T-cell (primary cell): ENCODE measurements at regions not wholly inside any gene's neighbourhood (a gene's known extent, or its start where the extent isn't known, plus 50 kb on each side); places are given as distances from the start of the nearest gene placed in this dataset.
A peak's percentile ranks its signal among the peaks of the same experiment; 100 is the strongest.

Experiments used
- ATAC-seq, 4 experiments: fragments of 200-7000 bp in 3 of 4; fragments of 150-1000 bp in 1 of 4; cut with Tn5 transposase; replicated peaks in 1 of 4; 1 replicate in 3 of 4; 2 replicates in 1 of 4; pipeline ENCODE4 v1.10.0; 2021; ENCODE audit warnings: moderate library complexity in 3 of 4, mild to moderate bottlenecking in 2 of 4, moderate number of reproducible peaks in 1 of 4
- CTCF ChIA-PET, 2 donors: fragments of 300-600 bp; sonication (Branson Sonifier 250); formaldehyde crosslinking; loops; one replicate each; lab custom pipeline; 2022; ENCODE audit warnings: antibody characterized with exemption in 2 of 2; lab: Charles Lee
- POLR2A ChIA-PET, 2 donors: fragments of 300-600 bp; sonication (Branson Sonifier 250); formaldehyde crosslinking; loops; one replicate each; lab custom pipeline; 2022; ENCODE audit warnings: antibody characterized with exemption in 2 of 2; lab: Charles Lee
- DNase-seq, 35 experiments: peaks; one replicate each; pipeline versions ENCODE4 v3.0.0 to v3.0.0-alpha.2; 2013 to 2023
- H3K27ac ChIP-seq: one replicate; pipeline ENCODE4 v1.5.1; 2013; ENCODE audit warnings: low read length
- H3K27me3 ChIP-seq, 2 experiments: replicated peaks in 1 of 2; 1 replicate in 1 of 2; 2 replicates in 1 of 2; pipeline versions ENCODE4 v1.6.1 to v1.7.0; 2013; ENCODE audit warnings: low read length in 1 of 2, mixed read lengths in 1 of 2; ENCODE audit not compliant: control insufficient read depth in 2 of 2, insufficient read depth in 2 of 2; ENCODE audit errors: extremely low read depth in 1 of 2
- H3K36me3 ChIP-seq, 2 donors: 1 replicate in 1 of 2; 2 replicates in 1 of 2; pipeline versions ENCODE4 v1.6.1 to v1.7.0; 2013; ENCODE audit warnings: low read length in 1 of 2; ENCODE audit not compliant: control insufficient read depth in 2 of 2, insufficient read depth in 1 of 2; ENCODE audit errors: extremely low read depth in 1 of 2
- H3K4me1 ChIP-seq, 2 experiments: 1 replicate in 1 of 2; 2 replicates in 1 of 2; pipeline versions ENCODE4 v1.6.1 to v1.7.0; 2013; ENCODE audit warnings: low read length in 2 of 2, mixed read lengths in 1 of 2; ENCODE audit not compliant: insufficient read depth in 2 of 2, control insufficient read depth in 1 of 2; ENCODE audit errors: extremely low read depth in 1 of 2
- H3K4me3 ChIP-seq, 2 donors: 1 replicate in 1 of 2; 2 replicates in 1 of 2; pipeline versions ENCODE4 v1.5.1 to v1.7.0; 2013; ENCODE audit warnings: mild to moderate bottlenecking in 2 of 2, low read length in 1 of 2, moderate library complexity in 1 of 2; ENCODE audit not compliant: control insufficient read depth in 1 of 2; ENCODE audit errors: extremely low read depth in 1 of 2
- H3K9me3 ChIP-seq: 2 replicates; pipeline ENCODE4 v1.7.0; 2013
- H3K27ac Mint-ChIP-seq, 2 donors: one replicate each; pipeline ENCODE4 v1.8.0; 2020 to 2021; ENCODE audit warnings: mild to moderate bottlenecking in 2 of 2, mixed read lengths in 2 of 2
- H3K27me3 Mint-ChIP-seq, 2 donors: one replicate each; pipeline ENCODE4 v1.8.0; 2021 to 2022; ENCODE audit warnings: mixed read lengths in 2 of 2
- H3K36me3 Mint-ChIP-seq: one replicate; pipeline ENCODE4 v1.8.0; 2021; ENCODE audit warnings: mixed read lengths
- H3K4me1 Mint-ChIP-seq, 3 donors: one replicate each; pipeline ENCODE4 v1.8.0; 2020 to 2022; ENCODE audit warnings: mixed read lengths in 3 of 3, mild to moderate bottlenecking in 1 of 3
- H3K4me3 Mint-ChIP-seq, 3 donors: one replicate each; pipeline ENCODE4 v1.8.0; 2020 to 2022; ENCODE audit warnings: mild to moderate bottlenecking in 3 of 3, mixed read lengths in 3 of 3, moderate library complexity in 3 of 3
- H3K9me3 Mint-ChIP-seq, 3 donors: one replicate each; pipeline ENCODE4 v1.8.0; 2020 to 2022; ENCODE audit warnings: mixed read lengths in 3 of 3
- WGBS: methylation state at CpG from one replicate; pipeline ENCODE4 v1.1.5; 2013; ENCODE audit warnings: missing lambda C conversion rate; ENCODE audit not compliant: insufficient coverage; 5-methylcytosine and 5-hydroxymethylcytosine counted together

GRCh38 chr14:71551291-71551950 is 380.8 kb upstream of the RGS6 start:
- CTCF ChIA-PET: interaction anchor here (0.5 to 1.1 kb wide), 4 partner anchors 11 to 227 kb away, joined by 3 read pairs; no protein-coding TSS in a partner anchor
- Histone ChIP-seq H3K4me3 (no peak overlapping the region), H3K36me3 (no peaks in the 10 kb centered on the region), H3K27me3 (no peaks in the 10 kb centered on the region), H3K4me1 (peaks cover 10 to 34% of the 10 kb centered on the region in 2 experiments), H3K27ac (no peak overlapping the region), H3K9me3 (no peaks in the 10 kb centered on the region)
- no peak overlapping the region for H3K4me3 Mint-ChIP-seq
- no peak for DNase-seq
- H3K27me3 Mint-ChIP-seq: no peaks in the 10 kb centered on the region
- no peak for ATAC-seq
- H3K27ac Mint-ChIP-seq: no peak overlapping the region
- H3K9me3 Mint-ChIP-seq: no peaks in the 10 kb centered on the region
- peaks cover 52 to 57% (median 54%) of the 10 kb centered on the region in 3 donors for H3K4me1 Mint-ChIP-seq
- WGBS: 94% methylated on average over 2 of the region's 2 CpGs
- POLR2A ChIA-PET: interaction anchor here in 1 of 2 donors (0.5 kb wide), 1 partner anchor 22 kb away, joined by 6 read pairs; no protein-coding TSS in a partner anchor
- peaks cover 3% of the 10 kb centered on the region for H3K36me3 Mint-ChIP-seq

GRCh38 chr14:71552809-71553208 is 379.4 kb upstream of the RGS6 start:
- H3K27ac ChIP-seq: no peak overlapping the region

GRCh38 chr14:71553779-71554178 is 378.4 kb upstream of the RGS6 start:
- Histone ChIP-seq H3K4me1 (peaks cover 14 to 46% of the 10 kb centered on the region in 2 experiments), H3K4me3 (no peak overlapping the region), H3K9me3 (no peaks in the 10 kb centered on the region), H3K27me3 (no peaks in the 10 kb centered on the region), H3K36me3 (no peaks in the 10 kb centered on the region), H3K27ac (peak overlapping the region; percentile 85)
- Mint-ChIP-seq H3K27me3 (no peaks in the 10 kb centered on the region), H3K9me3 (no peaks in the 10 kb centered on the region), H3K27ac (peak overlapping the region; percentile 72 to 96), H3K4me3 (peak overlapping the region in 1 of 3 donors; percentile 85), H3K36me3 (peaks cover 8% of the 10 kb centered on the region), H3K4me1 (peaks cover 69 to 75% (median 69%) of the 10 kb centered on the region in 3 donors)
- DNase-seq (no peak), ATAC-seq (no peak)
- ChIA-PET CTCF (interaction anchor here in 1 of 2 donors (1.4 kb wide), 1 partner anchor 39 kb away, joined by 4 read pairs; no protein-coding TSS in a partner anchor), POLR2A (no interaction called here)
- no CpG with 5 or more reads among the region's 3 CpGs for WGBS

More at GRCh38 chr14:71552809-71553208, 379.4 kb upstream of the RGS6 start:
- no peak overlapping the region for H3K4me3 Mint-ChIP-seq
- no peaks in the 10 kb centered on the region for H3K9me3 Mint-ChIP-seq
- peak overlapping the region; percentile 72 to 96 for H3K27ac Mint-ChIP-seq
- ChIA-PET POLR2A (interaction anchor here in 1 of 2 donors (0.6 to 0.7 kb wide), 2 partner anchors 8 to 158 kb away, joined by 3 to 4 read pairs; no protein-coding TSS in a partner anchor), CTCF (interaction anchor here (0.6 to 1.4 kb wide), 3 partner anchors 8 to 502 kb away, joined by 3 to 4 read pairs (median 3); no protein-coding TSS in a partner anchor)
- H3K4me3 ChIP-seq: no peak overlapping the region
- peaks cover 14 to 46% of the 10 kb centered on the region in 2 experiments for H3K4me1 ChIP-seq
- H3K36me3 ChIP-seq: no peaks in the 10 kb centered on the region
- no peak for ATAC-seq
- peaks cover 64 to 69% (median 66%) of the 10 kb centered on the region in 3 donors for H3K4me1 Mint-ChIP-seq
- 100% methylated on average over 1 of the region's 5 CpGs for WGBS
- no peaks in the 10 kb centered on the region for H3K9me3 ChIP-seq
- DNase-seq: no peak
- no peaks in the 10 kb centered on the region for H3K27me3 ChIP-seq
- H3K36me3 Mint-ChIP-seq: peaks cover 3% of the 10 kb centered on the region
- H3K27me3 Mint-ChIP-seq: no peaks in the 10 kb centered on the region

GRCh38 chr14:71554323-71554722 is 377.9 kb upstream of the RGS6 start:
- H3K27ac ChIP-seq: peak overlapping the region; percentile 85
- POLR2A ChIA-PET: interaction anchor here in 1 of 2 donors (0.5 to 1.3 kb wide), 2 partner anchors 233 to 647 kb away, joined by 4 to 8 read pairs; partner anchors contain the start of gene PCNX1
- H3K4me3 Mint-ChIP-seq: peak overlapping the region in 2 of 3 donors; percentile 26 to 85
- H3K36me3 Mint-ChIP-seq: peaks cover 8% of the 10 kb centered on the region
- no CpG with 5 or more reads among the region's 2 CpGs for WGBS
- ATAC-seq: no peak
- no peaks in the 10 kb centered on the region for H3K27me3 ChIP-seq
- no peaks in the 10 kb centered on the region for H3K9me3 Mint-ChIP-seq
- H3K4me1 ChIP-seq: peaks cover 14 to 46% of the 10 kb centered on the region in 2 experiments
- no peaks in the 10 kb centered on the region for H3K36me3 ChIP-seq
- CTCF ChIA-PET: no interaction called here
- no peak overlapping the region for H3K4me3 ChIP-seq
- H3K4me1 Mint-ChIP-seq: peaks cover 69 to 76% (median 69%) of the 10 kb centered on the region in 3 donors
- H3K9me3 ChIP-seq: no peaks in the 10 kb centered on the region
- peak overlapping the region; percentile 96 to 97 for H3K27ac Mint-ChIP-seq
- H3K27me3 Mint-ChIP-seq: no peaks in the 10 kb centered on the region
- DNase-seq: peak in 1 of 35 experiments; percentile 42

- DNase-seq: peak in 1 of 35 experiments; percentile 33
- no CpG with 5 or more reads among the region's 2 CpGs for WGBS
- Mint-ChIP-seq H3K36me3 (peaks cover 8% of the 10 kb centered on the region), H3K27me3 (no peaks in the 10 kb centered on the region), H3K4me3 (peak overlapping the region; percentile 65 to 85 (median 77)), H3K27ac (peak overlapping the region; percentile 96 to 97), H3K4me1 (peaks cover 69 to 75% (median 69%) of the 10 kb centered on the region in 3 donors), H3K9me3 (no peaks in the 10 kb centered on the region)
- POLR2A ChIA-PET: interaction anchor here (0.5 to 1.3 kb wide), 5 partner anchors 31 to 1503 kb away, joined by 3 to 8 read pairs (median 4); partner anchors contain the start of gene RBM25 (in 1 of the 2)
- Histone ChIP-seq H3K9me3 (no peaks in the 10 kb centered on the region), H3K27me3 (no peaks in the 10 kb centered on the region), H3K27ac (peak overlapping the region; percentile 85), H3K4me1 (peaks cover 14 to 46% of the 10 kb centered on the region in 2 experiments), H3K36me3 (no peaks in the 10 kb centered on the region), H3K4me3 (peak overlapping the region in 1 of 2 donors; percentile 18)
- CTCF ChIA-PET: interaction anchor here in 1 of 2 donors (0.6 to 1.3 kb wide), 4 partner anchors 15 to 1873 kb away, joined by 3 to 4 read pairs (median 3); no protein-coding TSS in a partner anchor
- ATAC-seq: peak; percentile 2 to 42 (median 30)
Measured at GRCh38 chr14:71554959-71555612, 377.1 kb upstream of the RGS6 start.
